ENCODE measurements at regions not wholly inside any gene's neighbourhood (a gene's known extent, or its start where the extent isn't known, plus 50 kb on each side); places are given as distances from the start of the nearest gene placed in this dataset.
"Not testable (repeated sequence)": the region's sequence is repeated elsewhere in the genome, so short reads cannot be mapped to it uniquely, and the experiment has no call there.

- no peak for DNase-seq
Observed at GRCh38 chr3:70466096-70466495, 153.7 kb upstream of the MDFIC2 start.

- DNase-seq: no peak
Observed at GRCh38 chr3:70464876-70465275, 152.4 kb upstream of the MDFIC2 start.

GRCh38 chr3:70464465-70464864 lies 152.0 kb upstream of the MDFIC2 start:
- no peak for DNase-seq

GRCh38 chr3:70450220-70450619 lies 137.8 kb upstream of the MDFIC2 start:
- not testable (repeated sequence) for DNase-seq

DNA sequence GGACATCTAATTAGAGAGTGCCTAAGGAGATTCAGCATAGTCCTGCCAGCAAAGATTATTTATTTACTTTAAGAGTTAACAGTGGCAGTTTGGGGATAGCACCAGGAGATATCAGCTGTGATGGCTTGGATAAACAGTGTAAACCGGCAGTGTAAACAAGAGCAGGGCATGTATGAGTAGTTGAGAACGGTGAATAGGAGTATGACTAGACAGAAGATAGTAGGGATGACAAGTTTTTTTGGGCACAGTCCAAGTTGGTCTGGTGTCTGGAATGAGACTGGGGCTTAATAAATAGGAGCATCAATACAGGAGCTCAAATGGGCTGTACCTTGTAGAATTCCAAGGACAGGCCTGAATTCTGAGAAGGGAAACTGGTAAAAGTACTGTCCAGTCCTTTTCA lies 123.0 kb upstream of the MDFIC2 start:
- not testable (repeated sequence) for DNase-seq

- DNase-seq: no peak
Observed at GRCh38 chr3:70433091-70433490, 120.7 kb upstream of the MDFIC2 start.

GRCh38 chr3:70431911-70432310 lies 119.5 kb upstream of the MDFIC2 start:
- DNase-seq: no peak

GRCh38 chr3:70426071-70426470 lies 113.6 kb upstream of the MDFIC2 start:
- no peak for DNase-seq

DNA sequence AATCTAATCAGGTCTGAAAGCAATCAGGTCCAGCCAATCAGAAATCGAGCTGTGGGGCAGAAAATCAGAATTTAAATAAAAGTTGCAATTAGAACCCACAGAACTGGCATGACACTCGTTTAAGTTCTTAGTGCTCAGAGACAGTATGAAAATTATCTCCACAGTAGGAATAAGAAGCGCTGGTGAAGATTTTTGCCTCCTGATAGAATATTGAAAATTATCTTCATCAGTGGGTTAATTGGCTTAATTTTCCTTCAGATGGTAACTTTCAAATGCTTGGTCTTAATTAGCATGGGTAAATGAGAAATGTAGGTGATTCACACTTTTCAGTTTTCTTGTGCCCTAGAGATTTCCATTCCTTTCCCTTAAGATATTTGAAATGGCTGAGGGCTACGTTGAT lies 109.1 kb upstream of the MDFIC2 start:
- DNase-seq: no peak

- DNase-seq: no peak
Observed at GRCh38 chr3:70409018-70409417, 96.6 kb upstream of the MDFIC2 start.

GRCh38 chr3:70400194-70400593 lies 87.8 kb upstream of the MDFIC2 start:
- no peak for DNase-seq

DNA sequence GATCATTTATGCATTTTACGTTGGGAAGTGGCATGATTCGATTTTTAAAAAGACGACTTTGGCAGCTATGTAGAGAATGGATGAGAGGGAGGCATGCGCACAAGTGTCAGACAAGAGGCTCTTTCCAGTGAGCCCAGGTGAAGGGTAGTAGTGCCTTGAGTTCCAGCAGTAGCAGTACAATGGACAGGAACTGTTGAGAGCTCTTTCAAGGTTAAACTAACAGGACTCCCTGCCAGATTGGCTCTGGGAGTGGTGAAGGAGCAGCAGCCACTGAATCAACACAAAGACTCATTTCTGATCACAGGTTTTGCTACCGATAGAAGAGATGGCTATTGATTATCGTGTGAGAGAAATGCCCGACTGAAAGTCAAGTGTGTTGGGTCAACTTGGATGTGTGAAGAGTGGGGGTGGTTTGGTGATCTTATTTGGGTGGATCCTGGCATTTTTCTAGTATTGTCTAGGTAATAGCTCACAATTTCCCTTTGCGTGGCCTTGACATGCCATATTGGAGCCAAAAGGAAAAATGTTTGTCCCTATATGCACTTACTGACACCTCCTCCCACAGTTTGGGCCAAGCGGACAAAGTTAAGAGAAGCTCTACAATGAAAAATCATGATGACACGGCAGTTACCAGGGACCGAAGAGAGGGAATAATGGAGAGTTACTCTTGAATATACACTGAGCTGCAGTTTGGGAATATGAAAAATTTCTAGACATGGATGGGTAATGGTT lies 81.6 kb upstream of the MDFIC2 start:
- no peak for DNase-seq

- no peak for DNase-seq
Observed at GRCh38 chr3:70392227-70392626, 79.8 kb upstream of the MDFIC2 start.

DNA sequence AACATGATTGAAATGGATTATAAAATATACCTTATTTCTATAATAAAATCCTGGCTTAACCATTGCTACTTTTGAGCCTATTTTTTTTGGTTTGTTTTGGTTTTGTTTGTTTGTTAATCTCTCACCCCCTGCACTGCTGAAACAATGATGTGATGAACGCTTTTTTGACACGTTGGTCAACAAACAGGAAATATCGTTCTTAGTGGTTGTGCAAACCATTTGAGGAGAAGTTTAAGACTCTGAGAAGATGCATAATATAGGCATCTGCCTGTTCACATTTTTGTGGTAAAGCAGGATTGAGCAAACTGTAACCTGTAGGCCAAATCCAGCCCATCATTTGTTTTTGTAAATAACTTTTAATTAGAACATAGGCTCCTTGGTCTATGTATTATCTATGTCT lies 75.5 kb upstream of the MDFIC2 start:
- DNase-seq: no peak

DNA sequence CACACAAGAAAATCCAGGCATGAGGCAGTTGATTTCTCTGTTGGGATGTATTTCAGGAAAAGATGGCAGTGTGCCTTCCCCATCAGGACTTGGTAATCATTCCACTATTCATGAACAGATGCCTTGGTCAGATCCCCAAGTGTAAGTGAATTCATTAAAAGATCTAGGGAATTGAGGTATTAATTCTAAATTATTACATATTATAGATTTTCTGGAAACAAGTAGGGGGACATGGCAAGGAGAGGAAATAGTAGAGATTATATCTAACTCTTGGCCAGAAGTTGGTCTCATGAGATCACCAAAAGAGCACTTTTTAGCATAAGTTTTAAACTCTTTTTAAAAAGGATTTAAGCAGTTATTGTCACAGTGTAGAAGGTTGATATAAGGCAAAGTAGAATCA lies 74.4 kb upstream of the MDFIC2 start:
- DNase-seq: no peak

DNA sequence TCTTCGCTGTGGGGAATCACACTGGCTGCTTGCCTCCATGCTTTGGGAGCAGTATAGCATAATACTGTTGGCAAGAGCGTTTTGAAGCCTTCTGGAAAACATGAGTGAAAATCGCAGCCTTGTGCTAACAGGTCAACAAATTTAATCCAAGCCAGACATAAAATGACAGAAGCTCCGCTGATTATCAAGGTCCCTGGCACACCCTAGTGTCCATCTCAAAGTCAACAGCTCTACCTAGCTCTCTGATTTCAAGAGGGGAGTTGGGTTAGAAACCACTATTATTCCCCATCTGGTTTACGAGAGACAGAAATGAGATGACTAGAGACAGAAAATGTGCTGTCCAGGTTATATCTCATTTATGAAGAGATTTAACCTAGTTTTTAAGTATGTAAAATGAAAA lies 73.6 kb upstream of the MDFIC2 start:
- no peak for DNase-seq

GRCh38 chr3:70383360-70383831 lies 71.0 kb upstream of the MDFIC2 start:
- no peak for DNase-seq

DNA sequence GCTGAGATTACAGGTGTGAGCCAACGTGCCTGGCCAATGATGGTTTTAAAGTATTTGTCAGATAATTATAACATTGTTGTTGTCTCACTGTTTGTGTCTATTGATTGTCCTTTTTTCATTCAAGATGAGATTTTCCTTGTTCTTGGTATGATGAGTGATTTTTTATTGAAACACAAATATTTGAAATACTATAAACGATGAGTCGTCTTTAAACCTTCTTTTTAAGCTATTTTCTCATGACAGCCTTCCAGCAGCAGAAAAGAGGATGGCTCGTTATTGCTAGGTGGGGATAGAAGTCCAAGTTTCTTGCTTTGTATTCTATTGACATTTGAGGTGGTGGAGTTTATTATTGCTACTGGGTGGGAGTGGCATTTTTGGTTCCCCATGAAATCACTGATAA lies 61.7 kb upstream of the MDFIC2 start:
- no peak for DNase-seq
